GM12878 (cell line): ENCODE measurements at regions not wholly inside any gene's neighbourhood (a gene's known extent, or its start where the extent isn't known, plus 50 kb on each side); places are given as distances from the start of the nearest gene placed in this dataset.
A peak's percentile ranks its signal among the peaks of the same experiment; 100 is the strongest.

Experiments
- BACH1 ChIP-seq: fragments of 450-650 bp; IDR thresholded peaks from 2 replicates; pipeline ENCODE4 v1.6.1; 2017; ENCODE audit warnings: mild to moderate bottlenecking, borderline replicate concordance
- CBFB ChIP-seq: IDR thresholded peaks from 2 replicates; pipeline ENCODE4 v1.6.1; 2016; ENCODE audit warnings: antibody characterized with exemption, low read depth
- CUX1 ChIP-seq: IDR thresholded peaks from 2 replicates; pipeline ENCODE4 v1.6.1; 2012; ENCODE audit warnings: improper control_type of control experiment, low read depth, low read length; ENCODE audit not compliant: insufficient replicate concordance
- EGR1 ChIP-seq, 2 experiments: IDR thresholded peaks; 1 replicate in 1 of 2; 2 replicates in 1 of 2; pipeline ENCODE4 v1.6.1; 2011 to 2012; ENCODE audit warnings: low read depth in 2 of 2, low read length in 2 of 2, borderline replicate concordance in 1 of 2, mild to moderate bottlenecking in 1 of 2, moderate library complexity in 1 of 2
- IKZF1 ChIP-seq: fragments of 450-650 bp; conservative IDR thresholded peaks from 2 replicates; pipeline ENCODE4 v1.6.1; 2017; ENCODE audit warnings: antibody characterized with exemption, mild to moderate bottlenecking
- IKZF2 ChIP-seq, 2 experiments: fragments of 450-650 bp; IDR thresholded peaks; 2 replicates each; pipeline ENCODE4 v1.6.1; 2017; ENCODE audit warnings: mild to moderate bottlenecking in 2 of 2, moderate library complexity in 2 of 2
- POLR2A ChIP-seq: IDR thresholded peaks from 2 replicates; pipeline ENCODE4 v1.6.1; 2011; ENCODE audit warnings: low read depth, mild to moderate bottlenecking, low read length
- RAD21 ChIP-seq: IDR thresholded peaks from 2 replicates; pipeline ENCODE4 v1.6.1; 2011; ENCODE audit warnings: mild to moderate bottlenecking, low read depth, low read length, moderate library complexity; ENCODE audit not compliant: insufficient read depth
- RUNX3 ChIP-seq: IDR thresholded peaks from 2 replicates; pipeline ENCODE4 v1.6.1; 2012; ENCODE audit warnings: low read length, inconsistent platforms
- SPI1 ChIP-seq: IDR thresholded peaks from 2 replicates; pipeline ENCODE4 v1.6.1; 2011; ENCODE audit warnings: low read depth, mild to moderate bottlenecking, low read length, moderate library complexity, borderline replicate concordance; ENCODE audit not compliant: insufficient read depth
- SRF ChIP-seq, 2 experiments: IDR thresholded peaks; 2 replicates each; pipeline ENCODE4 v1.6.1; 2011; ENCODE audit warnings: low read depth in 2 of 2, low read length in 2 of 2, mild to moderate bottlenecking in 1 of 2, moderate library complexity in 1 of 2
- ZNF207 ChIP-seq: fragments of 450-650 bp; IDR thresholded peaks from 2 replicates; pipeline ENCODE4 v1.6.1; 2014; ENCODE audit warnings: antibody characterized with exemption, mild to moderate bottlenecking, borderline replicate concordance
- ZNF622 ChIP-seq: fragments of 450-650 bp; IDR thresholded peaks from 2 replicates; pipeline ENCODE4 v1.6.1; 2017; ENCODE audit warnings: mild to moderate bottlenecking, inconsistent platforms

GRCh38 chr19:13665125-13665905 is 99.0 kb upstream of the MRI1 start (continued):
- no peak for TF ChIP-seq CUX1
- TF ChIP-seq IKZF2 (IDR thresholded peaks at IDR 0.05): peak; percentile 34 to 35; a peak in 2 of 4 replicates
- no peak for TF ChIP-seq POLR2A
- no peak for TF ChIP-seq CBFB
- peak; percentile 92 for TF ChIP-seq SPI1
- 0 out of 2 replicates have a peak, but pooled peaks have one; percentile 14 for TF ChIP-seq IKZF1
- peak; percentile 19; the same call in 1 of the 2 replicates for TF ChIP-seq RUNX3
- TF ChIP-seq EGR1 (IDR thresholded peaks at IDR 0.05; ENCODE audit: borderline replicate concordance in 1 of 2, low read depth in 2 of 2, low read length in 2 of 2): no peak
- TF ChIP-seq RAD21: no peak
- TF ChIP-seq BACH1: no peak
- no peak for TF ChIP-seq ZNF207
- no peak for TF ChIP-seq SRF (IDR thresholded peaks at IDR 0.05; ENCODE audit: low read depth in 2 of 2, low read length in 2 of 2)
- TF ChIP-seq ZNF622: no peak
